SK-N-SH treated with all-trans-retinoic acid at 6 μM for 48 hours (cell line): ENCODE measurements at regions not wholly inside any gene's neighbourhood (a gene's known extent, or its start where the extent isn't known, plus 50 kb on each side); places are given as distances from the start of the nearest gene placed in this dataset.

Source experiments
- CSDC2 ChIP-seq: fragments of 250-450 bp; sonication (Bioruptor Pico); IDR thresholded peaks from 2 replicates; pipeline ENCODE4 v1.5.0; 2020; ENCODE audit warnings: mild to moderate bottlenecking, moderate library complexity
- GLIS3 ChIP-seq: fragments of 250-450 bp; sonication (Bioruptor Pico); IDR thresholded peaks from 2 replicates; pipeline ENCODE4 v1.5.0; 2020; ENCODE audit warnings: mild to moderate bottlenecking, moderate library complexity
- PPARA ChIP-seq: fragments of 250-450 bp; sonication (Bioruptor Pico); IDR thresholded peaks from 2 replicates; pipeline ENCODE4 v1.5.0; 2020; ENCODE audit warnings: mild to moderate bottlenecking, borderline replicate concordance
- SNAI2 ChIP-seq: fragments of 250-450 bp; sonication (Bioruptor Pico); IDR thresholded peaks from 2 replicates; pipeline ENCODE4 v1.5.0; 2020; ENCODE audit warnings: mild to moderate bottlenecking, moderate library complexity
- ZFP3 ChIP-seq: fragments of 250-450 bp; sonication (Bioruptor Pico); IDR thresholded peaks from 2 replicates; pipeline ENCODE4 v1.5.0; 2020; ENCODE audit warnings: mild to moderate bottlenecking, moderate library complexity
- ZFP30 ChIP-seq: fragments of 450-650 bp; formaldehyde crosslinking; IDR thresholded peaks from 2 replicates; pipeline ENCODE4 v1.5.0; 2022; ENCODE audit warnings: mild to moderate bottlenecking, moderate library complexity
- TF ChIP-seq, protein P1 (sequence below): fragments of 250-450 bp; sonication (Bioruptor Pico); IDR thresholded peaks from 2 replicates; pipeline ENCODE4 v1.8.0; 2020; ENCODE audit warnings: mild to moderate bottlenecking, moderate library complexity, borderline replicate concordance
- TF ChIP-seq, protein P2 (sequence below): fragments of 250-450 bp; sonication (Bioruptor Pico); IDR thresholded peaks from 2 replicates; pipeline ENCODE4 v1.5.1; 2020; ENCODE audit warnings: low read depth, mild to moderate bottlenecking, moderate library complexity

DNA sequence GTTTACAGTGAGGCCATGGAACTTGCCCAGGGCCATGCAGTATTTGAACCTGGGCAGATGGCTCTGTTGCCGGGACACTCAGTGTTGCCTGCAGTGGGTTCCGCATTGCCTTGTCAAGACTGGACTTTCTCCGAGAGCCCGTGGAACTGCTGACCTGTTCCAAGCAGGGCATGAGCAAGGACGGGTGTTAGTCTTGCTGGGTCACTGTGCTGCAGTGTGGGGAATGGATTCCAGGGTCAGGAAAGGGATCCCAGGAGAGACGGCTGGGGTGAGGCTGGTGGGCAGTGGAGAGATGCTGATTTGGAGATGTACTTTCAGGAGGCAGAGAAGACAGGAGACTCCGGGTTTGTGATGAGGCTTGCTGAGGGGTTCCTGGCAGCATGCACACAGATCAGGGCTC, 348.7 kb upstream of the HS6ST1 start:
- TF ChIP-seq, protein P1, sequence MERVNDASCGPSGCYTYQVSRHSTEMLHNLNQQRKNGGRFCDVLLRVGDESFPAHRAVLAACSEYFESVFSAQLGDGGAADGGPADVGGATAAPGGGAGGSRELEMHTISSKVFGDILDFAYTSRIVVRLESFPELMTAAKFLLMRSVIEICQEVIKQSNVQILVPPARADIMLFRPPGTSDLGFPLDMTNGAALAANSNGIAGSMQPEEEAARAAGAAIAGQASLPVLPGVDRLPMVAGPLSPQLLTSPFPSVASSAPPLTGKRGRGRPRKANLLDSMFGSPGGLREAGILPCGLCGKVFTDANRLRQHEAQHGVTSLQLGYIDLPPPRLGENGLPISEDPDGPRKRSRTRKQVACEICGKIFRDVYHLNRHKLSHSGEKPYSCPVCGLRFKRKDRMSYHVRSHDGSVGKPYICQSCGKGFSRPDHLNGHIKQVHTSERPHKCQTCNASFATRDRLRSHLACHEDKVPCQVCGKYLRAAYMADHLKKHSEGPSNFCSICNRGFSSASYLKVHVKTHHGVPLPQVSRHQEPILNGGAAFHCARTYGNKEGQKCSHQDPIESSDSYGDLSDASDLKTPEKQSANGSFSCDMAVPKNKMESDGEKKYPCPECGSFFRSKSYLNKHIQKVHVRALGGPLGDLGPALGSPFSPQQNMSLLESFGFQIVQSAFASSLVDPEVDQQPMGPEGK (CRISPR knock-in tag) = no peak
- TF ChIP-seq GLIS3 (CRISPR knock-in tag) (no peak), CSDC2 (CRISPR knock-in tag) (no peak), ZFP3 (no peak), SNAI2 (no peak), ZFP30 (no peak), PPARA (CRISPR knock-in tag) (no peak)
- TF ChIP-seq, protein P2, sequence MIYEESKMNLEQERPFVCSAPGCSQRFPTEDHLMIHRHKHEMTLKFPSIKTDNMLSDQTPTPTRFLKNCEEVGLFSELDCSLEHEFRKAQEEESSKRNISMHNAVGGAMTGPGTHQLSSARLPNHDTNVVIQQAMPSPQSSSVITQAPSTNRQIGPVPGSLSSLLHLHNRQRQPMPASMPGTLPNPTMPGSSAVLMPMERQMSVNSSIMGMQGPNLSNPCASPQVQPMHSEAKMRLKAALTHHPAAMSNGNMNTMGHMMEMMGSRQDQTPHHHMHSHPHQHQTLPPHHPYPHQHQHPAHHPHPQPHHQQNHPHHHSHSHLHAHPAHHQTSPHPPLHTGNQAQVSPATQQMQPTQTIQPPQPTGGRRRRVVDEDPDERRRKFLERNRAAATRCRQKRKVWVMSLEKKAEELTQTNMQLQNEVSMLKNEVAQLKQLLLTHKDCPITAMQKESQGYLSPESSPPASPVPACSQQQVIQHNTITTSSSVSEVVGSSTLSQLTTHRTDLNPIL = no peak
